LoVo (cell line): ENCODE measurements at regions not wholly inside any gene's neighbourhood (a gene's known extent, or its start where the extent isn't known, plus 50 kb on each side); places are given as distances from the start of the nearest gene placed in this dataset.

ENCODE experiments used
- DNase-seq: peaks from one replicate; pipeline ENCODE4 v3.0.0-alpha.2; 2016; ENCODE audit warnings: low spot score

GRCh38 chr16:64236316-64236715 lies 885.5 kb downstream of the CDH11 start:
- DNase-seq, result no peak

GRCh38 chr16:64234200-64234599 lies 887.7 kb downstream of the CDH11 start:
- DNase-seq, result no peak

- no peak for DNase-seq
These were observed 896.2 kb downstream of the CDH11 start for GRCh38 chr16:64225696-64226095.

GRCh38 chr16:64225036-64225435 lies 896.8 kb downstream of the CDH11 start:
- DNase-seq, result no peak

GRCh38 chr16:64217789-64218535 lies 903.9 kb downstream of the CDH11 start:
- DNase-seq, result no peak

GRCh38 chr16:64215730-64216129 lies 906.1 kb downstream of the CDH11 start:
- no peak for DNase-seq

- no peak for DNase-seq
These were observed 910.5 kb downstream of the CDH11 start for GRCh38 chr16:64211331-64211730.

- DNase-seq, result no peak
These were observed 915.0 kb downstream of the CDH11 start for GRCh38 chr16:64206862-64207261.

- no peak for DNase-seq
These were observed 918.7 kb downstream of the CDH11 start for GRCh38 chr16:64203126-64203525.

GRCh38 chr16:64202571-64202970 lies 919.3 kb downstream of the CDH11 start:
- DNase-seq, result no peak

GRCh38 chr16:64196444-64196843 lies 925.4 kb downstream of the CDH11 start:
- no peak for DNase-seq

GRCh38 chr16:64185954-64186353 lies 935.9 kb downstream of the CDH11 start:
- DNase-seq, result no peak

GRCh38 chr16:64184156-64184555 lies 937.7 kb downstream of the CDH11 start:
- no peak for DNase-seq

- no peak for DNase-seq
These were observed 938.9 kb downstream of the CDH11 start for GRCh38 chr16:64182985-64183384.

GRCh38 chr16:64181271-64181925 lies 940.5 kb downstream of the CDH11 start:
- DNase-seq, result no peak

GRCh38 chr16:64180136-64180900 lies 941.5 kb downstream of the CDH11 start:
- DNase-seq, result no peak

- DNase-seq, result no peak
These were observed 947.5 kb downstream of the CDH11 start for GRCh38 chr16:64174327-64174726.

- no peak for DNase-seq
These were observed 949.2 kb downstream of the CDH11 start for GRCh38 chr16:64172652-64173051.

GRCh38 chr16:64172226-64172625 lies 949.6 kb downstream of the CDH11 start:
- no peak for DNase-seq

GRCh38 chr16:64171632-64172031 lies 950.2 kb downstream of the CDH11 start:
- DNase-seq, result no peak

GRCh38 chr16:64168371-64168770 lies 953.5 kb downstream of the CDH11 start:
- DNase-seq, result no peak

- no peak for DNase-seq
These were observed 953.9 kb downstream of the CDH11 start for GRCh38 chr16:64167936-64168335.

GRCh38 chr16:64165368-64165767 lies 956.5 kb downstream of the CDH11 start:
- DNase-seq, result no peak
